ENCODE measurements at regions not wholly inside any gene's neighbourhood (a gene's known extent, or its start where the extent isn't known, plus 50 kb on each side); places are given as distances from the start of the nearest gene placed in this dataset.

DNA sequence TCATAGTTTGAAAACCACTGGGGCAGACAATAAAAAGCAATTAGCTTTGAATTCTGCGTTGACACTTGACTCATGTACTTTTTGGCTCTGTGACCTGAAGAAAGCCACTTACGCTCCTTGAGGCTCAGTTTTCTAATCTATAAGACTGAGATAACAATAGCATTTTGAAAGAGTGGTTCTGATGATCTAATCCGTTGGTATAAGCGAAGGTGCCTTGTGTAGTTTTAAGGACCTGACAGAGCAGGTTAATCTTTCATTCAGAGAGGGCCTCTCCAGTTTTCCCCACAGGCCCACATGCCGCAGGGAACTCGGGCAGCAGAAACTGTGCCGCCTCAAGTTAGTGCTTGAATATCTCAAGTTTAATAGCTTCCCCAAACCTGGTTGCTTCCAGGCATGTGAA, 306.0 kb upstream of the GBE1 start:
- TF ChIP-seq ZFP3 (CRISPR knock-in tag; IDR thresholded peaks at IDR 0.05) (no peak), ARNTL (CRISPR knock-in tag; IDR thresholded peaks at IDR 0.05; ENCODE audit: borderline replicate concordance, low read depth) (no peak), TOX (CRISPR knock-in tag; IDR thresholded peaks at IDR 0.05; ENCODE audit: borderline replicate concordance) (no peak), ZC3H10 (CRISPR knock-in tag; IDR thresholded peaks at IDR 0.05) (no peak), ZFP30 (CRISPR knock-in tag; IDR thresholded peaks at IDR 0.05) (no peak), GLIS3 (CRISPR knock-in tag; IDR thresholded peaks at IDR 0.05) (no peak), BACH2 (CRISPR knock-in tag; IDR thresholded peaks at IDR 0.05; ENCODE audit: borderline replicate concordance) (no peak), ZNF565 (CRISPR knock-in tag; conservative IDR thresholded peaks at IDR 0.05; ENCODE audit: low read depth) (no peak)
- TF ChIP-seq, protein P1, sequence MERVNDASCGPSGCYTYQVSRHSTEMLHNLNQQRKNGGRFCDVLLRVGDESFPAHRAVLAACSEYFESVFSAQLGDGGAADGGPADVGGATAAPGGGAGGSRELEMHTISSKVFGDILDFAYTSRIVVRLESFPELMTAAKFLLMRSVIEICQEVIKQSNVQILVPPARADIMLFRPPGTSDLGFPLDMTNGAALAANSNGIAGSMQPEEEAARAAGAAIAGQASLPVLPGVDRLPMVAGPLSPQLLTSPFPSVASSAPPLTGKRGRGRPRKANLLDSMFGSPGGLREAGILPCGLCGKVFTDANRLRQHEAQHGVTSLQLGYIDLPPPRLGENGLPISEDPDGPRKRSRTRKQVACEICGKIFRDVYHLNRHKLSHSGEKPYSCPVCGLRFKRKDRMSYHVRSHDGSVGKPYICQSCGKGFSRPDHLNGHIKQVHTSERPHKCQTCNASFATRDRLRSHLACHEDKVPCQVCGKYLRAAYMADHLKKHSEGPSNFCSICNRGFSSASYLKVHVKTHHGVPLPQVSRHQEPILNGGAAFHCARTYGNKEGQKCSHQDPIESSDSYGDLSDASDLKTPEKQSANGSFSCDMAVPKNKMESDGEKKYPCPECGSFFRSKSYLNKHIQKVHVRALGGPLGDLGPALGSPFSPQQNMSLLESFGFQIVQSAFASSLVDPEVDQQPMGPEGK (CRISPR knock-in tag; IDR thresholded peaks at IDR 0.05; ENCODE audit: borderline replicate concordance) = no peak
- TF ChIP-seq, protein P2, sequence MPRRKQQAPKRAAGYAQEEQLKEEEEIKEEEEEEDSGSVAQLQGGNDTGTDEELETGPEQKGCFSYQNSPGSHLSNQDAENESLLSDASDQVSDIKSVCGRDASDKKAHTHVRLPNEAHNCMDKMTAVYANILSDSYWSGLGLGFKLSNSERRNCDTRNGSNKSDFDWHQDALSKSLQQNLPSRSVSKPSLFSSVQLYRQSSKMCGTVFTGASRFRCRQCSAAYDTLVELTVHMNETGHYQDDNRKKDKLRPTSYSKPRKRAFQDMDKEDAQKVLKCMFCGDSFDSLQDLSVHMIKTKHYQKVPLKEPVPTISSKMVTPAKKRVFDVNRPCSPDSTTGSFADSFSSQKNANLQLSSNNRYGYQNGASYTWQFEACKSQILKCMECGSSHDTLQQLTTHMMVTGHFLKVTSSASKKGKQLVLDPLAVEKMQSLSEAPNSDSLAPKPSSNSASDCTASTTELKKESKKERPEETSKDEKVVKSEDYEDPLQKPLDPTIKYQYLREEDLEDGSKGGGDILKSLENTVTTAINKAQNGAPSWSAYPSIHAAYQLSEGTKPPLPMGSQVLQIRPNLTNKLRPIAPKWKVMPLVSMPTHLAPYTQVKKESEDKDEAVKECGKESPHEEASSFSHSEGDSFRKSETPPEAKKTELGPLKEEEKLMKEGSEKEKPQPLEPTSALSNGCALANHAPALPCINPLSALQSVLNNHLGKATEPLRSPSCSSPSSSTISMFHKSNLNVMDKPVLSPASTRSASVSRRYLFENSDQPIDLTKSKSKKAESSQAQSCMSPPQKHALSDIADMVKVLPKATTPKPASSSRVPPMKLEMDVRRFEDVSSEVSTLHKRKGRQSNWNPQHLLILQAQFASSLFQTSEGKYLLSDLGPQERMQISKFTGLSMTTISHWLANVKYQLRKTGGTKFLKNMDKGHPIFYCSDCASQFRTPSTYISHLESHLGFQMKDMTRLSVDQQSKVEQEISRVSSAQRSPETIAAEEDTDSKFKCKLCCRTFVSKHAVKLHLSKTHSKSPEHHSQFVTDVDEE (CRISPR knock-in tag; IDR thresholded peaks at IDR 0.05) = no peak
- TF ChIP-seq, protein P3, sequence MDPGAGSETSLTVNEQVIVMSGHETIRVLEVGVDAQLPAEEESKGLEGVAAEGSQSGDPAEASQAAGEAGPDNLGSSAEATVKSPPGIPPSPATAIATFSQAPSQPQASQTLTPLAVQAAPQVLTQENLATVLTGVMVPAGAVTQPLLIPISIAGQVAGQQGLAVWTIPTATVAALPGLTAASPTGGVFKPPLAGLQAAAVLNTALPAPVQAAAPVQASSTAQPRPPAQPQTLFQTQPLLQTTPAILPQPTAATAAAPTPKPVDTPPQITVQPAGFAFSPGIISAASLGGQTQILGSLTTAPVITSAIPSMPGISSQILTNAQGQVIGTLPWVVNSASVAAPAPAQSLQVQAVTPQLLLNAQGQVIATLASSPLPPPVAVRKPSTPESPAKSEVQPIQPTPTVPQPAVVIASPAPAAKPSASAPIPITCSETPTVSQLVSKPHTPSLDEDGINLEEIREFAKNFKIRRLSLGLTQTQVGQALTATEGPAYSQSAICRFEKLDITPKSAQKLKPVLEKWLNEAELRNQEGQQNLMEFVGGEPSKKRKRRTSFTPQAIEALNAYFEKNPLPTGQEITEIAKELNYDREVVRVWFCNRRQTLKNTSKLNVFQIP (CRISPR knock-in tag; IDR thresholded peaks at IDR 0.05; ENCODE audit: borderline replicate concordance, low read depth) = no peak
